Naive B cell (primary cell): ENCODE measurements at regions not wholly inside any gene's neighbourhood (a gene's known extent, or its start where the extent isn't known, plus 50 kb on each side); places are given as distances from the start of the nearest gene placed in this dataset.
A peak's percentile ranks its signal among the peaks of the same experiment; 100 is the strongest.
"Not testable (repeated sequence)": the region's sequence is repeated elsewhere in the genome, so short reads cannot be mapped to it uniquely, and the experiment has no call there.

Experiments
- ATAC-seq, 2 donors: fragments of 150-1000 bp; cut with Tn5 transposase; 2 replicates each; pipeline ENCODE4 v1.10.0; 2021; ENCODE audit warnings: low read depth in 2 of 2, mild to moderate bottlenecking in 2 of 2, moderate library complexity in 2 of 2
- DNase-seq: peaks from one replicate; pipeline ENCODE4 v3.0.0; 2022
- H3K27ac Mint-ChIP-seq, 6 donors: one replicate each; pipeline ENCODE4 v1.8.0; 2020 to 2022; ENCODE audit warnings: mild to moderate bottlenecking in 6 of 6, mixed read lengths in 6 of 6, moderate library complexity in 5 of 6, inconsistent platforms in 2 of 6
- H3K27me3 Mint-ChIP-seq, 3 donors: one replicate each; pipeline ENCODE4 v1.8.0; 2021 to 2022; ENCODE audit warnings: mixed read lengths in 3 of 3, mild to moderate bottlenecking in 1 of 3
- H3K36me3 Mint-ChIP-seq, 2 donors: one replicate each; pipeline ENCODE4 v1.8.0; 2020 to 2022; ENCODE audit warnings: mixed read lengths in 2 of 2, inconsistent platforms in 1 of 2, mild to moderate bottlenecking in 1 of 2
- H3K4me1 Mint-ChIP-seq, 3 donors: one replicate each; pipeline ENCODE4 v1.8.0; 2020 to 2022; ENCODE audit warnings: mixed read lengths in 3 of 3, inconsistent platforms in 1 of 3, mild to moderate bottlenecking in 1 of 3, moderate library complexity in 1 of 3
- H3K4me3 Mint-ChIP-seq, 8 donors: one replicate each; pipeline ENCODE4 v1.8.0; 2020 to 2022; ENCODE audit warnings: mild to moderate bottlenecking in 8 of 8, mixed read lengths in 8 of 8, moderate library complexity in 8 of 8, inconsistent platforms in 2 of 8
- H3K9me3 Mint-ChIP-seq, 7 donors: one replicate each; pipeline ENCODE4 v1.8.0; 2020 to 2022; ENCODE audit warnings: mixed read lengths in 7 of 7, mild to moderate bottlenecking in 5 of 7, inconsistent platforms in 2 of 7, moderate library complexity in 1 of 7

GRCh38 chr7:149674728-149675385, 98.5 kb downstream of the ZNF467 start:
- H3K4me3 Mint-ChIP-seq, DNase-seq, H3K27ac Mint-ChIP-seq, ATAC-seq, H3K36me3 Mint-ChIP-seq, H3K4me1 Mint-ChIP-seq: not testable (repeated sequence)
- peaks cover 0 to 15% (median 4%) of the 10 kb centered on the region in 7 donors for H3K9me3 Mint-ChIP-seq
- H3K27me3 Mint-ChIP-seq: peaks cover 35 to 69% (median 63%) of the 10 kb centered on the region in 3 donors

GRCh38 chr7:149673006-149673405, 100.4 kb downstream of the ZNF467 start:
- ATAC-seq (no peak), DNase-seq (no peak)
- no peak overlapping the region for H3K4me3 Mint-ChIP-seq
- no peaks in the 10 kb centered on the region for H3K36me3 Mint-ChIP-seq
- peaks cover 0 to 2% (median 0%) of the 10 kb centered on the region in 7 donors for H3K9me3 Mint-ChIP-seq
- H3K27me3 Mint-ChIP-seq: peaks cover 32 to 66% (median 64%) of the 10 kb centered on the region in 3 donors
- no peak overlapping the region for H3K27ac Mint-ChIP-seq
- no peaks in the 10 kb centered on the region for H3K4me1 Mint-ChIP-seq

GRCh38 chr7:149670288-149670687, 103.1 kb downstream of the ZNF467 start:
- DNase-seq: no peak
- Mint-ChIP-seq H3K27ac (peak overlapping the region in 1 of 6 donors; percentile 22), H3K36me3 (no peaks in the 10 kb centered on the region), H3K4me1 (no peaks in the 10 kb centered on the region), H3K9me3 (peaks cover 0 to 2% (median 0%) of the 10 kb centered on the region in 7 donors), H3K4me3 (no peak overlapping the region), H3K27me3 (peaks cover 31 to 64% (median 59%) of the 10 kb centered on the region in 3 donors)
- ATAC-seq: no peak

- H3K36me3 Mint-ChIP-seq: no peaks in the 10 kb centered on the region
These were observed 104.1 kb downstream of the ZNF467 start for GRCh38 chr7:149669121-149669818.

GRCh38 chr7:149666360-149666945, 106.9 kb downstream of the ZNF467 start:
- Mint-ChIP-seq H3K27me3 (peaks cover 37 to 63% (median 58%) of the 10 kb centered on the region in 3 donors), H3K27ac (no peak overlapping the region), H3K4me3 (no peak overlapping the region), H3K9me3 (peaks cover 0 to 12% (median 7%) of the 10 kb centered on the region in 7 donors), H3K4me1 (no peaks in the 10 kb centered on the region), H3K36me3 (no peaks in the 10 kb centered on the region)
- DNase-seq (no peak), ATAC-seq (no peak)

More at GRCh38 chr7:149669121-149669818, 104.1 kb downstream of the ZNF467 start:
- H3K27me3 Mint-ChIP-seq: peaks cover 31 to 69% (median 60%) of the 10 kb centered on the region in 3 donors
- H3K9me3 Mint-ChIP-seq: peaks cover 0 to 2% (median 0%) of the 10 kb centered on the region in 7 donors
- no peak for DNase-seq
- no peak overlapping the region for H3K27ac Mint-ChIP-seq
- H3K4me1 Mint-ChIP-seq: no peaks in the 10 kb centered on the region
- ATAC-seq: no peak
- H3K4me3 Mint-ChIP-seq: no peak overlapping the region

GRCh38 chr7:149665618-149666017, 107.8 kb downstream of the ZNF467 start:
- not testable (repeated sequence) for H3K4me1 Mint-ChIP-seq, ATAC-seq, H3K4me3 Mint-ChIP-seq, H3K27ac Mint-ChIP-seq, DNase-seq, H3K36me3 Mint-ChIP-seq
- Mint-ChIP-seq H3K9me3 (peaks cover 0 to 16% (median 7%) of the 10 kb centered on the region in 7 donors), H3K27me3 (peaks cover 37 to 66% (median 53%) of the 10 kb centered on the region in 3 donors)

GRCh38 chr7:149664666-149665065, 108.7 kb downstream of the ZNF467 start:
- peaks cover 0 to 20% (median 8%) of the 10 kb centered on the region in 7 donors for H3K9me3 Mint-ChIP-seq
- DNase-seq: no peak

GRCh38 chr7:149664176-149664575, 109.2 kb downstream of the ZNF467 start:
- DNase-seq (no peak), ATAC-seq (no peak)
- Mint-ChIP-seq H3K4me1 (no peaks in the 10 kb centered on the region), H3K36me3 (no peaks in the 10 kb centered on the region), H3K4me3 (no peak overlapping the region), H3K27me3 (peaks cover 35 to 60% (median 52%) of the 10 kb centered on the region in 3 donors), H3K9me3 (peaks cover 0 to 25% (median 8%) of the 10 kb centered on the region in 7 donors), H3K27ac (no peak overlapping the region)

More at GRCh38 chr7:149664666-149665065, 108.7 kb downstream of the ZNF467 start:
- Mint-ChIP-seq H3K4me3 (no peak overlapping the region), H3K27ac (no peak overlapping the region), H3K36me3 (no peaks in the 10 kb centered on the region), H3K27me3 (peaks cover 32 to 60% (median 52%) of the 10 kb centered on the region in 3 donors), H3K4me1 (no peaks in the 10 kb centered on the region)
- ATAC-seq: no peak

- no peak overlapping the region for H3K4me3 Mint-ChIP-seq
- no peak overlapping the region for H3K27ac Mint-ChIP-seq
- no peaks in the 10 kb centered on the region for H3K4me1 Mint-ChIP-seq
- peaks cover 0 to 27% (median 8%) of the 10 kb centered on the region in 7 donors for H3K9me3 Mint-ChIP-seq
- DNase-seq (peak; percentile 14), ATAC-seq (peak; percentile 58 to 60)
- no peaks in the 10 kb centered on the region for H3K36me3 Mint-ChIP-seq
- H3K27me3 Mint-ChIP-seq: peaks cover 35 to 65% (median 63%) of the 10 kb centered on the region in 3 donors
These were observed 110.7 kb downstream of the ZNF467 start for GRCh38 chr7:149662591-149663095.

- H3K9me3 Mint-ChIP-seq: peaks cover 16 to 47% (median 37%) of the 10 kb centered on the region in 7 donors
- H3K27me3 Mint-ChIP-seq: peaks cover 19 to 55% (median 50%) of the 10 kb centered on the region in 3 donors
- H3K4me3 Mint-ChIP-seq: no peak overlapping the region
- DNase-seq (no peak), ATAC-seq (no peak)
- H3K27ac Mint-ChIP-seq: no peak overlapping the region
- peaks cover 17 to 28% of the 10 kb centered on the region in 2 donors for H3K36me3 Mint-ChIP-seq
- no peaks in the 10 kb centered on the region for H3K4me1 Mint-ChIP-seq
These were observed 117.6 kb downstream of the ZNF467 start for GRCh38 chr7:149655784-149656183.

GRCh38 chr7:149654588-149654987, 118.8 kb downstream of the ZNF467 start:
- H3K4me3 Mint-ChIP-seq: no peak overlapping the region
- peaks cover 16 to 49% (median 30%) of the 10 kb centered on the region in 7 donors for H3K9me3 Mint-ChIP-seq
- ATAC-seq (no peak), DNase-seq (no peak)
- H3K36me3 Mint-ChIP-seq: peaks cover 17 to 28% of the 10 kb centered on the region in 2 donors
- H3K27ac Mint-ChIP-seq: no peak overlapping the region
- no peaks in the 10 kb centered on the region for H3K4me1 Mint-ChIP-seq
- peaks cover 23 to 61% (median 51%) of the 10 kb centered on the region in 3 donors for H3K27me3 Mint-ChIP-seq

- not testable (repeated sequence) for DNase-seq, H3K27ac Mint-ChIP-seq, ATAC-seq, H3K4me3 Mint-ChIP-seq, H3K4me1 Mint-ChIP-seq
- H3K36me3 Mint-ChIP-seq: peaks cover 17 to 28% of the 10 kb centered on the region in 2 donors
- peaks cover 16 to 39% (median 30%) of the 10 kb centered on the region in 7 donors for H3K9me3 Mint-ChIP-seq
- peaks cover 31 to 77% (median 57%) of the 10 kb centered on the region in 3 donors for H3K27me3 Mint-ChIP-seq
These were observed 123.2 kb downstream of the ZNF467 start for GRCh38 chr7:149650190-149650589.

- no peaks in the 10 kb centered on the region for H3K9me3 Mint-ChIP-seq
- no peak for ATAC-seq
- H3K27me3 Mint-ChIP-seq: peaks cover 16 to 39% (median 35%) of the 10 kb centered on the region in 3 donors
- H3K27ac Mint-ChIP-seq: no peak overlapping the region
- no peaks in the 10 kb centered on the region for H3K36me3 Mint-ChIP-seq
- no peak overlapping the region for H3K4me3 Mint-ChIP-seq
- no peaks in the 10 kb centered on the region for H3K4me1 Mint-ChIP-seq
- DNase-seq: no peak
These were observed 128.6 kb downstream of the ZNF467 start for GRCh38 chr7:149644754-149645153.
